Bronchial epithelial cell (primary cell): ENCODE measurements at regions not wholly inside any gene's neighbourhood (a gene's known extent, or its start where the extent isn't known, plus 50 kb on each side); places are given as distances from the start of the nearest gene placed in this dataset.

Experiments used
- DNase-seq: peaks from one replicate; pipeline ENCODE4 v3.0.0-alpha.2; 2010; ENCODE audit warnings: low read depth
- FAIRE-seq: peaks from 2 replicates; lab custom pipeline; 2011; peaks lifted over from hg19 to GRCh38; lab: Jason Lieb, UNC
- H3K27me3 ChIP-seq: 2 replicates; pipeline ENCODE4 v1.5.1; 2011; ENCODE audit warnings: low read length; ENCODE audit not compliant: control insufficient read depth, insufficient read depth
- H3K36me3 ChIP-seq: 2 replicates; pipeline ENCODE4 v1.5.1; 2011; ENCODE audit warnings: low read length; ENCODE audit not compliant: control insufficient read depth, insufficient read depth
- H3K4me3 ChIP-seq: 2 replicates; pipeline ENCODE4 v1.5.1; 2011; ENCODE audit warnings: mild to moderate bottlenecking, low read depth, low read length, control low read depth
- CTCF ChIP-seq: IDR thresholded peaks from 2 replicates; pipeline ENCODE4 v1.5.1; 2011; ENCODE audit warnings: mild to moderate bottlenecking, moderate library complexity, low read length, control low read depth, inconsistent platforms; ENCODE audit not compliant: insufficient read depth, severe bottlenecking

GRCh38 chr14:50021261-50022031 lies 94.9 kb downstream of the VCPKMT start:
- no peak overlapping the region for H3K4me3 ChIP-seq
- DNase-seq (no peak), FAIRE-seq (no peak)
- H3K27me3 ChIP-seq = no peaks in the 10 kb centered on the region
- no peaks in the 10 kb centered on the region for H3K36me3 ChIP-seq
- TF ChIP-seq CTCF = no peak

GRCh38 chr14:50022661-50023060 lies 93.7 kb downstream of the VCPKMT start:
- DNase-seq (no peak), FAIRE-seq (no peak)
- TF ChIP-seq CTCF = no peak
- Histone ChIP-seq H3K4me3 (no peak overlapping the region), H3K36me3 (no peaks in the 10 kb centered on the region), H3K27me3 (no peaks in the 10 kb centered on the region)

GRCh38 chr14:50023671-50024490 lies 92.5 kb downstream of the VCPKMT start:
- TF ChIP-seq CTCF = no peak
- FAIRE-seq (no peak), DNase-seq (peak; percentile 75)
- Histone ChIP-seq H3K27me3 (no peaks in the 10 kb centered on the region), H3K4me3 (no peak overlapping the region), H3K36me3 (no peaks in the 10 kb centered on the region)

- no peak for DNase-seq
- TF ChIP-seq CTCF = no peak
- no peak for FAIRE-seq
- Histone ChIP-seq H3K36me3 (no peaks in the 10 kb centered on the region), H3K4me3 (no peak overlapping the region), H3K27me3 (no peaks in the 10 kb centered on the region)
Observed at GRCh38 chr14:50025073-50025472, 91.3 kb downstream of the VCPKMT start.

GRCh38 chr14:50025776-50026175 lies 90.6 kb downstream of the VCPKMT start:
- Histone ChIP-seq H3K4me3 (no peak overlapping the region), H3K27me3 (no peaks in the 10 kb centered on the region), H3K36me3 (no peaks in the 10 kb centered on the region)
- FAIRE-seq (no peak), DNase-seq (peak; percentile 28)
- TF ChIP-seq CTCF = no peak
